ENCODE measurements at regions not wholly inside any gene's neighbourhood (a gene's known extent, or its start where the extent isn't known, plus 50 kb on each side); places are given as distances from the start of the nearest gene placed in this dataset.
A peak's percentile ranks its signal among the peaks of the same experiment; 100 is the strongest.
"Not testable (repeated sequence)": the region's sequence is repeated elsewhere in the genome, so short reads cannot be mapped to it uniquely, and the experiment has no call there.

DNA sequence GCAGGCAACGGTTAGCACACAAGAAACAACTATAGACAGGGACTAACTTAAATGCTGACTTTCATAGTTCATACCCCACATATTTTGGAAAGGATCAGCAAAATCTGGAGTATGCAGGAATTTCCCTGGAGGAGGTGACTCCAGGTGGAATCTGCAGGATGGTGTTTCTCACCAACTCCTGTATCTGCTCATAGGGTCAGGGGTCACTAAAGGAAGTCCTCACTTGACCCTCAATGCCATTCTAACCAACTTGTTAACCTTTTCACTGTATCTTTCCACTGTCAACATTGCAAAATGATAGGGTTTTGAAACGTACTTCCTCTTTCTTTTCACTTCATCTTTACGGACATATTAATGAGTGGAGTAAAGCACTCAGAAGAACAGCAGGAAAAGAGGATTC is 207.0 kb upstream of the CXCR4 start:
- Mint-ChIP-seq H3K9me3 (ENCODE audit: low read depth) (peaks cover 2% of the 10 kb centered on the region), H3K27ac (peak overlapping the region; percentile 87), H3K36me3 (ENCODE audit: low read depth) (peaks cover 6% of the 10 kb centered on the region), H3K4me1 (peaks cover 89% of the 10 kb centered on the region), H3K27me3 (no peaks in the 10 kb centered on the region), H3K4me3 (no peak overlapping the region)
- no peak for ATAC-seq
- DNase-seq, result no peak
- CTCF ChIA-PET, result interaction anchor here (1.7 kb wide), 1 partner anchor 11 kb away, joined by 3 read pairs; no protein-coding TSS in a partner anchor
- POLR2A ChIA-PET, result interaction anchor here (0.6 kb wide), 1 partner anchor 118 kb away, joined by 3 read pairs; no protein-coding TSS in a partner anchor
- intact Hi-C loops (cut with DNase I, micrococcal nuclease), result loop anchor here (2.0 to 5.0 kb wide), 2 partner anchors 268 to 273 kb away; no protein-coding TSS in a partner anchor

DNA sequence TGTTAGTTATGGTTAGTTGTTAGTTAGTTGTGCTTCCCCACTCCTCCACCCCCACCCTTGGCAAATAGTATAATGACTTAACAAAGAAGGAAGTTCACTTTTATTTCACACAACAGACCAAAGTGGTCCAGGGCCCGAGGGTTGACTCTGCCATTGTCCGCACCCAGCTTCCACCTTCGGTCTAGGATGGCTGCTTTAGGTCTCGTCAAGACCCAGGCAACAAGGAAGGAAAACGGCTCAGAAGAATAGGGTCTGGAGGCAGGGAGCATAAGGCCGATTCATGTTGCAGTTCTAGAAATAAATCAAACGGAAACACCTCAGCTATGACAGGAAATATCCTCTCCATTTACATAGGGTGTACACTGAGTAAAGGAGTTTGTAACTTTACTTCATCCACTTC is 206.0 kb upstream of the CXCR4 start:
- Mint-ChIP-seq H3K4me3 (no peak overlapping the region), H3K9me3 (ENCODE audit: low read depth) (peaks cover 2% of the 10 kb centered on the region), H3K4me1 (peaks cover 98% of the 10 kb centered on the region), H3K27me3 (no peaks in the 10 kb centered on the region), H3K36me3 (ENCODE audit: low read depth) (peaks cover 6% of the 10 kb centered on the region), H3K27ac (peak overlapping the region; percentile 87)
- DNase-seq (no peak), ATAC-seq (no peak)
- CTCF ChIA-PET, result interaction anchor here (0.6 to 1.7 kb wide), 2 partner anchors 10 to 60 kb away, joined by 3 read pairs; no protein-coding TSS in a partner anchor
- POLR2A ChIA-PET, result no interaction called here
- intact Hi-C loops (cut with DNase I, micrococcal nuclease), result loop anchor here in 1 of 2 experiments (2.0 kb wide), 1 partner anchor 267 kb away; no protein-coding TSS in a partner anchor

DNA sequence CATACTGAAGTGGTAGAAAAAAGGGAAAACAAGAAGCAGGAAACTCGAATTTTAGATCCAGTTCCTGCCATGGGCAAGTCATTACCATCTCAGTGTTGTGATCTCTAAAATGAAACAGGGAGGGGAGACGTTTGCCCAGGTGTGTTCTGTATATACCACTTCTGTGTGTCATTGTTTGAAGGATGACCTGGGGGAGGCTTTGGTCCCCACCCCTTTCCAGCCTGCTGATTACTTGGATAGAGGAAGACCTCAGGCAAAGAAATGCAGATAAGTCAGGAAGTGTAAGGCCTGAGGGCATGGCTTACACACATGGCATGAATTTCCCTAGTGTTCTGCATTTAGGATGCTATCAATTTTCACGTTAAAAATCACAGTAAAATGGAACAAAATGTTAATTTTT is 205.2 kb upstream of the CXCR4 start:
- DNase-seq (no peak), ATAC-seq (no peak)
- Mint-ChIP-seq H3K27ac (no peak overlapping the region), H3K4me3 (no peak overlapping the region), H3K27me3 (no peaks in the 10 kb centered on the region), H3K9me3 (ENCODE audit: low read depth) (peaks cover 2% of the 10 kb centered on the region), H3K36me3 (ENCODE audit: low read depth) (peaks cover 6% of the 10 kb centered on the region), H3K4me1 (peaks cover 96% of the 10 kb centered on the region)
- POLR2A ChIA-PET, result no interaction called here
- CTCF ChIA-PET, result interaction anchor here (1.7 kb wide), 1 partner anchor 9 kb away, joined by 10 read pairs; no protein-coding TSS in a partner anchor
- intact Hi-C loops (cut with DNase I, micrococcal nuclease), result no loop called here

DNA sequence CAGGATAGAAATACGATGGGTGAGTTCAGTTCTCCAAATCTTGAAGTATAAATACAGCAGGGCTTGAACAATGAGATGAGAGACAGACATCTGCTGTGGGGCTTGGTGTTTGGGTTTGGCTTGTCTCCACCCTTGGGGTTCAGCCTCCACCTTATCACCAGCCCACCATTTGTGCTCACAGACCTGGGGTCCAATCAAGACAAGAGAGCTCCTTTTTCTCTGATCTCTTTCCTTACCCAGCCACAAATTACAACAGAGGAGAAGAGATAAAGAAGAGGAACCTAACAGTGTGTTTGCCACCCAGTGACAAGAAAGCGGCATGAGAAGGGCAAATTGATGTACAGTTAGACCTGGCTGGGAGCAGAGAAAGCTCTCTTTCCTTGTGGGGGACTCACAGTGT is 204.5 kb upstream of the CXCR4 start:
- CTCF ChIA-PET, result interaction anchor here (0.7 to 1.7 kb wide), 7 partner anchors 8 to 409 kb away, joined by 3 to 10 read pairs (median 3); no protein-coding TSS in a partner anchor
- peak overlapping the region; percentile 20 for H3K27ac Mint-ChIP-seq
- H3K4me3 Mint-ChIP-seq, result no peak overlapping the region
- H3K36me3 Mint-ChIP-seq (ENCODE audit: low read depth), result peaks cover 6% of the 10 kb centered on the region
- DNase-seq, result no peak
- intact Hi-C loops (cut with DNase I, micrococcal nuclease), result no loop called here
- no peaks in the 10 kb centered on the region for H3K27me3 Mint-ChIP-seq
- peaks cover 2% of the 10 kb centered on the region for H3K9me3 Mint-ChIP-seq (ENCODE audit: low read depth)
- no peak for ATAC-seq
- POLR2A ChIA-PET, result no interaction called here
- peaks cover 90% of the 10 kb centered on the region for H3K4me1 Mint-ChIP-seq

DNA sequence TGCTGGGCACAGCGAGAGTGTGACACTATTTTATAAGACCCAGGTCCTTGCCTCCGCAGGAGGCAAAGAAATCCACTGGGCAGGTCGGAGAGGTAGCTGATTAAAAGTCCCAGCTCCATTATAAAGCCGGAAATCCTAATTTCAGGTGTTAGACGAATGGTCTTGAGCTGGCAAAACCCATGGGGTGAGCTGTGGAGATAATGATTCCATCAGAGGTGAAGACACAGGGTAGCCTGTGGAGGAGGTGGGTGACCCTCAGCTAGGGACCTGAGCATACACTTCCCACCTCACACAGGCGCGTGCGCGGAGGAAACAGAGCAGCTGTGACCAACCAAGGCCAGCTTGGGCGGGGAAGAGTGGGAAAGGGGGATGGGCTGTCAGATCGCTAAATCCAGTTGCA is 201.7 kb upstream of the CXCR4 start:
- CTCF ChIA-PET, result interaction anchor here (0.7 to 2.8 kb wide), 10 partner anchors 9 to 406 kb away, joined by 3 to 16 read pairs (median 4); no protein-coding TSS in a partner anchor
- DNase-seq (peak; percentile 20), ATAC-seq (no peak)
- Mint-ChIP-seq H3K4me1 (peaks cover 62% of the 10 kb centered on the region), H3K4me3 (no peak overlapping the region), H3K27me3 (peaks cover 4% of the 10 kb centered on the region), H3K9me3 (ENCODE audit: low read depth) (no peaks in the 10 kb centered on the region), H3K27ac (peak overlapping the region; percentile 72), H3K36me3 (ENCODE audit: low read depth) (peaks cover 4% of the 10 kb centered on the region)
- POLR2A ChIA-PET, result interaction anchor here (1.7 kb wide), 1 partner anchor 62 kb away, joined by 7 read pairs; no protein-coding TSS in a partner anchor
- intact Hi-C loops (cut with DNase I, micrococcal nuclease), result loop anchor here in 1 of 2 experiments (1.0 kb wide), 1 partner anchor 8 kb away; no protein-coding TSS in a partner anchor

GRCh38 chr2:136319237-136319636 is 201.3 kb upstream of the CXCR4 start:
- no peak overlapping the region for H3K4me3 Mint-ChIP-seq

DNA sequence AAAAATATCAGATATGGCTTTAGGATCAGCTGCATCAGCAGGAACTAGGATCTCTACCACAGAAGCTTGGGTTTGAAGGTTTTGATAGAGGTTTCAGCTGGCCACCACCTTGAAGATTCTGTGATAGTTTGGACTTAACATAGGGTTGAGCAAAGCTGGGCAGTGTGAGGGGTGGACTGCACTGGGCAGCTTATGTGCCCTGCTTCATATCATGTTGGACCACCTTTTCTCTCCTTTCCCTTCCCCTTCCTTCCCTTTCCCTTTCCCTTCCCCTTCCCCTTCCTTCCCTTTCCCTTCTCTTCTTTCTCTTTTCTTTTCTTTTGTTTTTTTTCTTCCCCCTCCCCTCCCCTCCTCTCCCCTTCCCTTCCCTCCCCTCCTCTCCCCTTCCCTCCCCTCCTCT is 196.3 kb upstream of the CXCR4 start:
- no peak overlapping the region for H3K27ac Mint-ChIP-seq
- H3K36me3 Mint-ChIP-seq (ENCODE audit: low read depth), result no peaks in the 10 kb centered on the region
- ChIA-PET POLR2A (no interaction called here), CTCF (interaction anchor here (0.7 to 1.4 kb wide), 6 partner anchors 8 to 110 kb away, joined by 3 to 10 read pairs (median 3); no protein-coding TSS in a partner anchor)
- peaks cover 36% of the 10 kb centered on the region for H3K4me1 Mint-ChIP-seq
- H3K4me3 Mint-ChIP-seq, result no peak overlapping the region
- H3K27me3 Mint-ChIP-seq, result peaks cover 4% of the 10 kb centered on the region
- DNase-seq, result no peak
- H3K9me3 Mint-ChIP-seq (ENCODE audit: low read depth), result no peaks in the 10 kb centered on the region
- no peak for ATAC-seq
- intact Hi-C loops (cut with DNase I, micrococcal nuclease), result loop anchor here (5.0 kb wide), 3 partner anchors 197 to 327 kb away; partner anchors contain the start of genes CXCR4 (in 1 of the 2) and DARS1 (in 1 of the 2)

More at GRCh38 chr2:136319237-136319636, 201.3 kb upstream of the CXCR4 start:
- ATAC-seq, result peak; percentile 54
- Mint-ChIP-seq H3K36me3 (ENCODE audit: low read depth) (peaks cover 4% of the 10 kb centered on the region), H3K27me3 (peaks cover 4% of the 10 kb centered on the region), H3K9me3 (ENCODE audit: low read depth) (no peaks in the 10 kb centered on the region), H3K4me1 (peaks cover 58% of the 10 kb centered on the region), H3K27ac (peak overlapping the region; percentile 72)
- ChIA-PET POLR2A (interaction anchor here (0.6 kb wide), 1 partner anchor 65 kb away, joined by 3 read pairs; no protein-coding TSS in a partner anchor), CTCF (interaction anchor here (0.7 to 2.8 kb wide), 7 partner anchors 8 to 406 kb away, joined by 3 to 16 read pairs (median 4); no protein-coding TSS in a partner anchor)
- peak; percentile 61 for DNase-seq
- intact Hi-C loops (cut with DNase I, micrococcal nuclease), result no loop called here

GRCh38 chr2:136312568-136312967 is 194.6 kb upstream of the CXCR4 start:
- peaks cover 33% of the 10 kb centered on the region for H3K4me1 Mint-ChIP-seq
- H3K4me3 Mint-ChIP-seq; H3K27me3 Mint-ChIP-seq; DNase-seq; H3K27ac Mint-ChIP-seq; H3K9me3 Mint-ChIP-seq (ENCODE audit: low read depth); H3K36me3 Mint-ChIP-seq (ENCODE audit: low read depth); POLR2A ChIA-PET; ATAC-seq: not testable (repeated sequence)
- intact Hi-C loops (cut with DNase I, micrococcal nuclease), result loop anchor here (5.0 kb wide), 3 partner anchors 195 to 325 kb away; partner anchors contain the start of genes CXCR4 (in 1 of the 2) and DARS1 (in 1 of the 2)
- CTCF ChIA-PET, result interaction anchor here (1.0 to 2.0 kb wide), 2 partner anchors 9 to 179 kb away, joined by 3 to 12 read pairs; no protein-coding TSS in a partner anchor

GRCh38 chr2:136310797-136311603 is 193.1 kb upstream of the CXCR4 start:
- Mint-ChIP-seq H3K27ac (peak overlapping the region; percentile 86), H3K9me3 (ENCODE audit: low read depth) (no peaks in the 10 kb centered on the region), H3K27me3 (peaks cover 4% of the 10 kb centered on the region), H3K4me3 (no peak overlapping the region), H3K36me3 (ENCODE audit: low read depth) (no peaks in the 10 kb centered on the region), H3K4me1 (peaks cover 36% of the 10 kb centered on the region)
- ChIA-PET CTCF (interaction anchor here (0.6 to 2.1 kb wide), 14 partner anchors 9 to 177 kb away, joined by 3 to 16 read pairs (median 3); no protein-coding TSS in a partner anchor), POLR2A (interaction anchor here (0.5 to 1.4 kb wide), 14 partner anchors 10 to 1497 kb away, joined by 3 to 9 read pairs (median 4); partner anchors contain the start of gene DARS1)
- intact Hi-C loops (cut with DNase I, micrococcal nuclease), result loop anchor here (1.0 to 5.0 kb wide), 9 partner anchors 9 to 324 kb away; partner anchors contain the start of genes CXCR4 (in 1 of the 2) and DARS1 (in 1 of the 2)
- ATAC-seq (peak; percentile 78), DNase-seq (peak; percentile 50)

GRCh38 chr2:136310005-136310495 is 192.1 kb upstream of the CXCR4 start:
- peaks cover 46% of the 10 kb centered on the region for H3K4me1 Mint-ChIP-seq
- ChIA-PET POLR2A (interaction anchor here (1.3 to 1.4 kb wide), 3 partner anchors 49 to 72 kb away, joined by 3 to 9 read pairs (median 4); no protein-coding TSS in a partner anchor), CTCF (interaction anchor here (0.5 to 2.1 kb wide), 8 partner anchors 9 to 490 kb away, joined by 3 to 16 read pairs (median 4); no protein-coding TSS in a partner anchor)
- no peak overlapping the region for H3K4me3 Mint-ChIP-seq
- ATAC-seq, result peak; percentile 7
- peaks cover 4% of the 10 kb centered on the region for H3K27me3 Mint-ChIP-seq
- peak overlapping the region; percentile 86 for H3K27ac Mint-ChIP-seq
- DNase-seq, result peak; percentile 63
- no peaks in the 10 kb centered on the region for H3K36me3 Mint-ChIP-seq (ENCODE audit: low read depth)
- H3K9me3 Mint-ChIP-seq (ENCODE audit: low read depth), result no peaks in the 10 kb centered on the region
- intact Hi-C loops (cut with DNase I, micrococcal nuclease), result loop anchor here (1.0 to 5.0 kb wide), 4 partner anchors 72 to 323 kb away; partner anchors contain the start of genes CXCR4 (in 1 of the 2) and DARS1 (in 1 of the 2)

All from activated CD4-positive, alpha-beta T cell treated with anti-CD3 and anti-CD28 coated beads for 36 hours (primary cell).